Endothelial cell of umbilical vein (primary cell): ENCODE measurements at regions not wholly inside any gene's neighbourhood (a gene's known extent, or its start where the extent isn't known, plus 50 kb on each side); places are given as distances from the start of the nearest gene placed in this dataset.
"Not testable (repeated sequence)": the region's sequence is repeated elsewhere in the genome, so short reads cannot be mapped to it uniquely, and the experiment has no call there.

Experiments used
- BruUV-seq: library from RNA; stranded (reverse); fragments of 400-500 nt; replicated peaks from 2 replicates; lab custom pipeline; 2021; lab: Mats Ljungman, UMichigan
- CTCF ChIA-PET: fragments of 300-600, 350-600 bp; sonication (Branson Sonifier 250); formaldehyde crosslinking; loops from one replicate; lab custom pipeline; 2021; ENCODE audit warnings: antibody characterized with exemption, inconsistent platforms; lab: Charles Lee
- POLR2A ChIA-PET: fragments of 300-600, 350-600 bp; sonication (Branson Sonifier 250); formaldehyde crosslinking; loops from one replicate; lab custom pipeline; 2021; ENCODE audit warnings: antibody characterized with exemption, inconsistent platforms; lab: Charles Lee
- DNase-seq: peaks from one replicate; pipeline ENCODE4 v3.0.0-alpha.2; 2011; ENCODE audit warnings: low read depth, low spot score
- FAIRE-seq: peaks from 2 replicates; lab custom pipeline; 2011; peaks lifted over from hg19 to GRCh38; lab: Jason Lieb, UNC
- H2AFZ ChIP-seq: 2 replicates; pipeline ENCODE4 v1.6.0; 2012; ENCODE audit warnings: low read depth, low read length, control low read depth, inconsistent platforms
- H3K27ac ChIP-seq: 2 replicates; pipeline ENCODE4 v1.5.1; 2011; ENCODE audit warnings: low read depth, mild to moderate bottlenecking, control low read depth, low read length, moderate library complexity; ENCODE audit not compliant: insufficient read depth
- H3K27me3 ChIP-seq, 2 experiments: 2 replicates each; pipeline versions ENCODE4 v1.6.0 to v1.6.1; 2011; ENCODE audit warnings: low read length in 2 of 2, mixed read lengths in 1 of 2; ENCODE audit not compliant: control insufficient read depth in 2 of 2, insufficient read depth in 2 of 2
- H3K36me3 ChIP-seq, 2 experiments: 2 replicates in 1 of 2; 3 replicates in 1 of 2; pipeline ENCODE4 v1.5.1; 2011; ENCODE audit warnings: low read length in 2 of 2, mild to moderate bottlenecking in 1 of 2, moderate library complexity in 1 of 2; ENCODE audit not compliant: control insufficient read depth in 2 of 2, insufficient read depth in 2 of 2; ENCODE audit errors: extremely low read depth in 1 of 2
- H3K4me1 ChIP-seq: 3 replicates; pipeline ENCODE4 v1.5.1; 2011; ENCODE audit warnings: mild to moderate bottlenecking, low read length; ENCODE audit not compliant: control insufficient read depth, insufficient read depth; ENCODE audit errors: extremely low read depth
- H3K4me2 ChIP-seq: 2 replicates; pipeline ENCODE4 v1.6.1; 2011; ENCODE audit warnings: low read length, control low read depth, mixed read lengths; ENCODE audit not compliant: insufficient read depth
- H3K4me3 ChIP-seq, 3 experiments: fragments of 200-600 bp in 1 of 3; sonication (generic), shearing (Covaris generic) in 1 of 3; replicated peaks in 1 of 3; 2 replicates each; pipeline ENCODE4 v1.5.1; 2011 to 2016; ENCODE audit warnings: control low read depth in 3 of 3, low read length in 3 of 3, mild to moderate bottlenecking in 2 of 3, inconsistent platforms in 1 of 3, low read depth in 1 of 3, moderate library complexity in 1 of 3; ENCODE audit not compliant: insufficient read depth in 1 of 3
- H3K79me2 ChIP-seq: 2 replicates; pipeline ENCODE4 v1.6.0; 2012; ENCODE audit warnings: low read length, inconsistent platforms; ENCODE audit not compliant: control insufficient read depth, insufficient read depth
- H3K9ac ChIP-seq: replicated peaks from 2 replicates; pipeline ENCODE3; 2011; ENCODE audit warnings: low read length, control low read depth; ENCODE audit not compliant: insufficient read depth; ENCODE audit errors: extremely low read depth
- H3K9me1 ChIP-seq: replicated peaks from 3 replicates; pipeline ENCODE4 v1.6.0; 2011; ENCODE audit warnings: mild to moderate bottlenecking, low read length; ENCODE audit not compliant: control insufficient read depth, insufficient read depth; ENCODE audit errors: extremely low read depth
- H3K9me3 ChIP-seq: replicated peaks from 2 replicates; pipeline ENCODE4 v1.5.1; 2012; ENCODE audit warnings: low read length, inconsistent platforms; ENCODE audit not compliant: control insufficient read depth, insufficient read depth
- H4K20me1 ChIP-seq: replicated peaks from 2 replicates; pipeline ENCODE3; 2011; ENCODE audit warnings: mild to moderate bottlenecking, low read length; ENCODE audit not compliant: control insufficient read depth, insufficient read depth; ENCODE audit errors: extremely low read depth
- GATA2 ChIP-seq: IDR thresholded peaks from 2 replicates; pipeline ENCODE4 v1.7.0; 2011; ENCODE audit warnings: low read depth, mild to moderate bottlenecking, moderate library complexity, mixed read lengths, low read length; ENCODE audit not compliant: insufficient read length, insufficient read depth
- dilution Hi-C: fragments of 300-500 bp; cut with MboI; formaldehyde crosslinking; loops from one replicate; pipeline ENCODE4 v1.15.0; 2019; ENCODE audit warnings: low sequenced_read_pairs; ENCODE audit not compliant: extremely low pct_ligation_motif_present
- intact Hi-C: fragments of 100-400 bp; cut with micrococcal nuclease; formaldehyde crosslinking; loops from one replicate; pipeline ENCODE4 v1.10.0; 2022
- TF ChIP-seq, protein P1 (sequence below), 2 donors: IDR thresholded peaks; 1 replicate in 1 of 2; 2 replicates in 1 of 2; pipeline ENCODE4 v1.5.1; 2011; ENCODE audit warnings: low read length in 2 of 2, mild to moderate bottlenecking in 2 of 2, moderate library complexity in 2 of 2, control low read depth in 1 of 2, inconsistent platforms in 1 of 2, low read depth in 1 of 2; ENCODE audit not compliant: insufficient read depth in 1 of 2; ENCODE audit errors: extremely low read depth in 1 of 2

DNA sequence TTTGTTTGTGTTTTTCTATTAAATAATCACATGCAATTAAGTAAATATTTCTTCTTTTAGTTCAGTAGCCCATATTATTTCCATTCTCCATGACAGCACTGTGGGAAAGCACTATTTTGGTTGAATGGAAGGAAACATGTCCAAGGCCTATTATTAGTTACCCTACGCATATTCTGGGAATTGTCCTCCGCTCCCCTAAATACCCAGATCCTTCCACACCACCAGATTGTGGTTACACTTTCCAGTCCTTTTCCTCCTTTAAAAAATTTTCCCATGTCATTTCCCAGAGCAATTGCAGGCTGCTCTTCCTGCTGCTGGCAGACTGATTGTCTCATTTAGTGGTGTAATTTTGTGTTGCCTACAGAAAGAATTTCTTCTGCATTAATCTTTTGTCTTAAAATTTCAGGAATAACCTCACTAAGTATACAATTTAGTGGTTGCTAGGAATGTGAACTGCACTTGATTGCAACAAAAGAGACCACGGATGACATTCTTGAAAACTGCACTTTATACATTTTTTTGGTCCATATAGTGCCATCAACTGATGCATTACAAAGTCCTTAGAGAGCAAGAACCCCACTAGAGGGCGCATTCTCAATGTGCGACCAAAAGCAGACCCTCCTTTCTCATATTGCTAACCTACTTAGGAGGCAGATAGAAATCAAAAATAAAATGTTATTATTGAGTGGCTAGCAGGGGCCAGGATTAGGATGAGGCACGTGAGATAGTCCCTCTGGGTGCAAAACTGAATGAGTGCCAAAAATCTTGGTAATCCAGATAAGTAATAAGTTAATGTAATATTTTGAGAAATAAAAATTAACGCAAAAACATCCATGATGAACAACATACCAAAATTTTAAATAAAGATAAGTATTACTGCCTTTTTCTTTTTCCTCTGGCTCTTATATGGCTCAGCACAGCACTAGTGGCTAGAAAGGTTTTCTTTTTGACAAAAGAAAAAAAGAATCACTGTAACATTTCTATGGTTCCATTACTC is 98.8 kb upstream of the IQCM start:
- TF ChIP-seq, protein P1, sequence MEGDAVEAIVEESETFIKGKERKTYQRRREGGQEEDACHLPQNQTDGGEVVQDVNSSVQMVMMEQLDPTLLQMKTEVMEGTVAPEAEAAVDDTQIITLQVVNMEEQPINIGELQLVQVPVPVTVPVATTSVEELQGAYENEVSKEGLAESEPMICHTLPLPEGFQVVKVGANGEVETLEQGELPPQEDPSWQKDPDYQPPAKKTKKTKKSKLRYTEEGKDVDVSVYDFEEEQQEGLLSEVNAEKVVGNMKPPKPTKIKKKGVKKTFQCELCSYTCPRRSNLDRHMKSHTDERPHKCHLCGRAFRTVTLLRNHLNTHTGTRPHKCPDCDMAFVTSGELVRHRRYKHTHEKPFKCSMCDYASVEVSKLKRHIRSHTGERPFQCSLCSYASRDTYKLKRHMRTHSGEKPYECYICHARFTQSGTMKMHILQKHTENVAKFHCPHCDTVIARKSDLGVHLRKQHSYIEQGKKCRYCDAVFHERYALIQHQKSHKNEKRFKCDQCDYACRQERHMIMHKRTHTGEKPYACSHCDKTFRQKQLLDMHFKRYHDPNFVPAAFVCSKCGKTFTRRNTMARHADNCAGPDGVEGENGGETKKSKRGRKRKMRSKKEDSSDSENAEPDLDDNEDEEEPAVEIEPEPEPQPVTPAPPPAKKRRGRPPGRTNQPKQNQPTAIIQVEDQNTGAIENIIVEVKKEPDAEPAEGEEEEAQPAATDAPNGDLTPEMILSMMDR (IDR thresholded peaks at IDR 0.05; ENCODE audit: extremely low read depth in 1 of 2, insufficient read depth in 1 of 2, low read depth in 1 of 2, low read length in 2 of 2): peak; percentile 70 to 79
- TF ChIP-seq GATA2: no peak
- no peak overlapping the region for H3K27ac ChIP-seq
- CTCF ChIA-PET: interaction anchor here (1.7 kb wide), 1 partner anchor 328 kb away, joined by 4 read pairs; no protein-coding TSS in a partner anchor
- H4K20me1 ChIP-seq: no peaks in the 10 kb centered on the region
- H3K4me2 ChIP-seq: no peak overlapping the region
- dilution Hi-C loops (no loop called here), intact Hi-C loops (loop anchor here (2.0 to 5.0 kb wide), 2 partner anchors 328 to 542 kb away; no protein-coding TSS in a partner anchor)
- DNase-seq (peak; percentile 65), FAIRE-seq (peak; percentile 4)
- H3K9me1 ChIP-seq: no peaks in the 10 kb centered on the region
- BruUV-seq: no TSS peak
- no peak overlapping the region for H2AFZ ChIP-seq
- H3K4me1 ChIP-seq: peaks cover 11% of the 10 kb centered on the region
- POLR2A ChIA-PET: no interaction called here
- no peaks in the 10 kb centered on the region for H3K79me2 ChIP-seq
- no peak overlapping the region for H3K9ac ChIP-seq
- H3K4me3 ChIP-seq: no peak overlapping the region
- no peaks in the 10 kb centered on the region for H3K27me3 ChIP-seq
- no peaks in the 10 kb centered on the region for H3K9me3 ChIP-seq
- H3K36me3 ChIP-seq: no peaks in the 10 kb centered on the region

DNA sequence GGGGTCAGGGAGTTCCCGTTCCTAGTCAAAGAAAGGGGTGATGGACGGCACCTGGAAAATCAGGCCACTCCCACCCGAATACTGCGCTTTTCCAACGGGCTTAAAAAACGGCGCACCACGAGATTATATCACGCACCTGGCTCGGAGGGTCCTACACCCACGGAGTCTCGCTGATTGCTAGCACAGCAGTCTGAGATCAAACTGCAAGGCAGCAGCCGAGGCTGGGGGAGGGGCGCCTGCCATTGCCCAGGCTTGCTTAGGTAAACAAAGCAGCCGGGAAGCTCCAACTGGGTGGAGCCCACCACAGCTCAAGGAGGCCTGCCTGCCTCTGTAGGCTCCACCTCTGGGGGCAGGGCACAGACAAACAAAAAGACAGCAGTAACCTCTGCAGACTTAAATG is 100.1 kb upstream of the IQCM start:
- dilution Hi-C loops, H3K9ac ChIP-seq, H2AFZ ChIP-seq, H3K27me3 ChIP-seq, H3K27ac ChIP-seq, FAIRE-seq, H3K4me3 ChIP-seq, H3K79me2 ChIP-seq, H3K9me1 ChIP-seq, H3K4me1 ChIP-seq, H4K20me1 ChIP-seq, H3K9me3 ChIP-seq, POLR2A ChIA-PET, H3K36me3 ChIP-seq, H3K4me2 ChIP-seq, DNase-seq, BruUV-seq: not testable (repeated sequence)
- CTCF ChIA-PET: interaction anchor here (0.6 to 1.7 kb wide), 3 partner anchors 35 to 327 kb away, joined by 3 to 4 read pairs (median 4); no protein-coding TSS in a partner anchor
- intact Hi-C loops: loop anchor here (2.0 kb wide), 1 partner anchor 327 kb away; no protein-coding TSS in a partner anchor
